22Rv1 (cell line): ENCODE measurements at regions not wholly inside any gene's neighbourhood (a gene's known extent, or its start where the extent isn't known, plus 50 kb on each side); places are given as distances from the start of the nearest gene placed in this dataset.

Experiments
- CTCF ChIP-seq: fragments of 450-650 bp; IDR thresholded peaks from 2 replicates; pipeline ENCODE4 v1.5.1; 2017; ENCODE audit warnings: mild to moderate bottlenecking
- ZFX ChIP-seq: fragments of 450-650 bp; IDR thresholded peaks from 2 replicates; pipeline ENCODE4 v1.6.1; 2017; ENCODE audit warnings: antibody characterized with exemption, borderline replicate concordance

GRCh38 chr7:149686011-149686410 is 87.4 kb downstream of the ZNF467 start:
- no peak for TF ChIP-seq CTCF
- no peak for TF ChIP-seq ZFX
